GM10248 (cell line): ENCODE measurements at regions not wholly inside any gene's neighbourhood (a gene's known extent, or its start where the extent isn't known, plus 50 kb on each side); places are given as distances from the start of the nearest gene placed in this dataset.

Source experiments
- CTCF ChIA-PET: fragments of 300-600 bp; sonication (Branson Sonifier 250); formaldehyde crosslinking; extraction: SDS; loops from one replicate; lab custom pipeline; 2021; ENCODE audit warnings: antibody characterized with exemption; lab: Yijun Ruan, JAX
- POLR2A ChIA-PET: fragments of 350-650 bp; sonication (Branson Sonifier 250); formaldehyde crosslinking; extraction: SDS; loops from one replicate; lab custom pipeline; 2020; ENCODE audit warnings: antibody characterized with exemption; lab: Yijun Ruan, JAX
- DNase-seq: peaks from one replicate; pipeline ENCODE4 v3.0.0; 2012; ENCODE audit errors: extremely low spot score
- TF ChIP-seq, protein P1 (sequence below): IDR thresholded peaks from 2 replicates; pipeline ENCODE4 v1.5.1; 2012; ENCODE audit warnings: mild to moderate bottlenecking, low read depth; ENCODE audit errors: extremely low read depth, missing control alignments, control extremely low read depth

DNA sequence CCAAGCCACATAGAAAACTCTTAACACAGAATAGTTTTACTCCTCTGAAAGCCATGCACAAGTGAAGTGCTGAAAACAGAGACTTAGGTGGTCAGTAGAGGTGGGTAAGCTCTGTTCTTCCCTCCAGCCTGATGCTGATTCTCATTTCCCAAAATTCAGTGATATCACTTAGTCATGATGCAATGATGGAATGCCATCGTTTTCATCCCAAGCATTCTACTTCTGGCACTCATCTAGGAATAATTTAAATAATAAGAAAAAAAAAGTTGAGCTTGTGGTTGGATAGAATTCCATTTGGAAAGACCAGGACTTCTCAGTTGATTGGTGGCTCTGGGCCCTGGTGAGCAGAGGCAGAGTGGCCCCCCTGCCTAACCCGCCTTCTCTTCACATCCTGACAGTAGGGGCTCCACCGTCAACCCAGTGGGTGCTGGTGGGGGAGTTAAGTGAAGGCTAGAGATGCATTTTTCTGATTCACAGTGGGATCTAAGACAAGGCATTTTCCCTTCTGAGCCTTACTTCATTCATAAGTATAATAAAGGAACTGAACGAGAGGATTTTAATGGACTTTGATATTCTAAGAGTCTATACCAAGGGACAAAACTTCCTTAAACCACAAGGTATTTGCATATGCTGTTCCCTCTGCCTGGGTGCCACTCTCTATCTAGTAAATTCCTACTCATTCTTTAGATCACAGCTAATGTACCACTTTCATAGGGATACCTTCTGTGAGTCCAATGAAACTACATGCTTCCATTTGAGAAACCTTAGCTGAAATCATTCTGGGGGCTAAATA, 310.3 kb upstream of the DYNLRB2 start:
- CTCF ChIA-PET, result interaction anchor here (1.1 kb wide), 1 partner anchor 13 kb away, joined by 3 read pairs; no protein-coding TSS in a partner anchor

DNA sequence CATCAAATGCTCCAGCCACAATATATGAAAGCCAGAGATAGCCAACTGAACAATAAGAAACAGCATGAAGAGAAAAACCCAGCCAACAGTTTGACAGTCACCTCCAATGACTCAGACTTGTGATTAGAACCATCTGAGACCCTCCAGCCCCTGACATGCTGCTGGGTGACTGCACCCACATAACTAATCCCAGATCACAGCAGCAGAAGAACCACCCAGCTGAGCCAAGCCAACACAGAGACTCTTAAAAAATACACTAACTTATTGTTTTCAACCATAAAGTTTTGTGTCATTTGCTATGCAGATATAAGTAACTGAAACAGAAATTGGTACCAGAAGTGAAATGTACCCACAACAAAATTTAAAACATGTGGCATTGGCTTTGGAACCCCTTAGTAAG, 314.3 kb upstream of the DYNLRB2 start:
- CTCF ChIA-PET, result no interaction called here
- POLR2A ChIA-PET, result no interaction called here

More for the DNA sequence above, 310.3 kb upstream of the DYNLRB2 start:
- POLR2A ChIA-PET, result no interaction called here
- TF ChIP-seq, protein P1, sequence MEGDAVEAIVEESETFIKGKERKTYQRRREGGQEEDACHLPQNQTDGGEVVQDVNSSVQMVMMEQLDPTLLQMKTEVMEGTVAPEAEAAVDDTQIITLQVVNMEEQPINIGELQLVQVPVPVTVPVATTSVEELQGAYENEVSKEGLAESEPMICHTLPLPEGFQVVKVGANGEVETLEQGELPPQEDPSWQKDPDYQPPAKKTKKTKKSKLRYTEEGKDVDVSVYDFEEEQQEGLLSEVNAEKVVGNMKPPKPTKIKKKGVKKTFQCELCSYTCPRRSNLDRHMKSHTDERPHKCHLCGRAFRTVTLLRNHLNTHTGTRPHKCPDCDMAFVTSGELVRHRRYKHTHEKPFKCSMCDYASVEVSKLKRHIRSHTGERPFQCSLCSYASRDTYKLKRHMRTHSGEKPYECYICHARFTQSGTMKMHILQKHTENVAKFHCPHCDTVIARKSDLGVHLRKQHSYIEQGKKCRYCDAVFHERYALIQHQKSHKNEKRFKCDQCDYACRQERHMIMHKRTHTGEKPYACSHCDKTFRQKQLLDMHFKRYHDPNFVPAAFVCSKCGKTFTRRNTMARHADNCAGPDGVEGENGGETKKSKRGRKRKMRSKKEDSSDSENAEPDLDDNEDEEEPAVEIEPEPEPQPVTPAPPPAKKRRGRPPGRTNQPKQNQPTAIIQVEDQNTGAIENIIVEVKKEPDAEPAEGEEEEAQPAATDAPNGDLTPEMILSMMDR, result no peak
- no peak for DNase-seq

DNA sequence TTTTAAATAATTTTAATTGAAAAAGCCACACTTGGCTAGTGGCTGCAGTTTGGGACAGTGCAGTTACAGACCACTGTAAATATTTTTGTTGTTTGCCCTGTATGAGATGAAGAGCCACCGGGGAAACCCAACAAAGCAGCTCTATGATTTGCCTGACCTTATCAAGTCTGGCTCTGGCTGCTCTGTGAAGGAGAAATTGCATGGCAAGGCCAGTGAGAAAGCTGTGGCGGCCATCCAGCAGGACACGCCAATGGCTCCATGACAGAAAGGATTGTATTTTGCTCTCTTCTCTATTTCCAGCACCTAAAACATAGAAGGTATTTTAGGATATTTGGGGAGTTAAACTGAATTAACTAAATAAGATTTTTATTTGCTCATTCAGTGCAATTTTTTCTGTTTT, 330.0 kb upstream of the DYNLRB2 start:
- POLR2A ChIA-PET, result no interaction called here

More for the DNA sequence above, 314.3 kb upstream of the DYNLRB2 start:
- TF ChIP-seq, protein P1, result no peak
- DNase-seq, result no peak

DNA sequence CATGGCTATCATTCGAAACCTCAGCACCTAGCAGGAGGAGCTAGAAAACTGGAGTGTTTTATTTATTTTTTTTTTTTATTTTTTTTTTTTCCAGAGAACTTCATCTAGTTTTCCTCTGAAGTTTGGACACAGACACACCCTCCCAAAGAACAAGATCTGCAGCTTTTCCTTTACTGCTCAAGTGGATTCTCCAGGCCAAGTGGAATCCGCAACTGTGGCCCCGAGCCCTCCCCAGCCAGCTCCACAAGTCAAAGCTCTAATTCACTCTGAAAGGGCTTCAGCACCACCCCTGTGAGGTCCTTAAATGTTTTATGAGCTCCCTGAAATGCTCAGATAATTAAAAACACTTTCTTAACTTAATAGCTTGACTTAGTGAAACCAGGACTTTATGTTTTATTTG, 332.1 kb upstream of the DYNLRB2 start:
- CTCF ChIA-PET, result interaction anchor here (1.2 kb wide), 1 partner anchor 24 kb away, joined by 3 read pairs; no protein-coding TSS in a partner anchor

More for the DNA sequence above, 330.0 kb upstream of the DYNLRB2 start:
- CTCF ChIA-PET, result no interaction called here
- TF ChIP-seq, protein P1, result no peak
- DNase-seq, result no peak

GRCh38 chr16:80208015-80208414, 332.8 kb upstream of the DYNLRB2 start:
- no peak for DNase-seq
- TF ChIP-seq, protein P1, result no peak
- ChIA-PET CTCF (interaction anchor here (1.1 to 1.2 kb wide), 2 partner anchors 10 to 24 kb away, joined by 3 to 5 read pairs; no protein-coding TSS in a partner anchor), POLR2A (no interaction called here)

More for the DNA sequence above, 332.1 kb upstream of the DYNLRB2 start:
- no peak for DNase-seq
- TF ChIP-seq, protein P1, result no peak
- POLR2A ChIA-PET, result no interaction called here

GRCh38 chr16:80203821-80204220, 337.0 kb upstream of the DYNLRB2 start:
- TF ChIP-seq, protein P1, result no peak
- POLR2A ChIA-PET, result no interaction called here
- DNase-seq, result no peak
- CTCF ChIA-PET, result no interaction called here
